ENCODE measurements at regions not wholly inside any gene's neighbourhood (a gene's known extent, or its start where the extent isn't known, plus 50 kb on each side); places are given as distances from the start of the nearest gene placed in this dataset.

- ChIA-PET CTCF (no interaction called here), POLR2A (no interaction called here)
- no peak for DNase-seq (ENCODE audit: low read depth, low spot score)
- intact Hi-C loops (cut with micrococcal nuclease; ENCODE audit: unreplicated experiment) (loop anchor here (10.0 kb wide), 2 partner anchors 362 to 492 kb away; partner anchors contain the start of gene HIVEP1), in situ Hi-C loops (cut with HindIII; ENCODE audit: low pct_unique_long_range_greater_than_20kb, low sequenced_read_pairs) (no loop called here)
- H3K27me3 ChIP-seq (ENCODE audit: control insufficient read depth, insufficient read depth, low read length): no peaks in the 10 kb centered on the region
- H3K9me3 ChIP-seq (ENCODE audit: control insufficient read depth, insufficient read depth, low read depth, low read length): no peaks in the 10 kb centered on the region
- BruUV-seq (replicated peaks): no TSS peak
- H3K4me3 ChIP-seq (ENCODE audit: low read depth in 2 of 2, low read length in 2 of 2): no peak overlapping the region
- TF ChIP-seq POLR2AphosphoS5 (IDR thresholded peaks at IDR 0.05; ENCODE audit: low read depth, low read length) (no peak), REST (IDR thresholded peaks at IDR 0.05; ENCODE audit: insufficient read depth in 1 of 2, low read depth in 2 of 2, low read length in 1 of 2) (no peak), SIN3A (IDR thresholded peaks at IDR 0.05; ENCODE audit: borderline replicate concordance, insufficient read depth, low read depth, low read length) (no peak), CTCF (IDR thresholded peaks at IDR 0.05) (no peak), TCF7L2 (IDR thresholded peaks at IDR 0.05; ENCODE audit: low read depth, low read length) (no peak)
- H3K36me3 ChIP-seq (ENCODE audit: control insufficient read depth, insufficient read depth, low read length): no peaks in the 10 kb centered on the region
- no peak for ATAC-seq
- H3K4me1 ChIP-seq (ENCODE audit: control insufficient read depth, insufficient read depth, low read length): no peaks in the 10 kb centered on the region
- H3K27ac ChIP-seq (ENCODE audit: low read length): no peak overlapping the region
Measured at GRCh38 chr6:11653028-11653583, 115.6 kb downstream of the TMEM170B start.

GRCh38 chr6:11654876-11655275 lies 117.3 kb downstream of the TMEM170B start:
- in situ Hi-C loops (cut with HindIII; ENCODE audit: low pct_unique_long_range_greater_than_20kb, low sequenced_read_pairs) (no loop called here), intact Hi-C loops (cut with micrococcal nuclease; ENCODE audit: unreplicated experiment) (loop anchor here (1.0 to 10.0 kb wide), 4 partner anchors 360 to 952 kb away; partner anchors contain the start of gene HIVEP1)
- no peaks in the 10 kb centered on the region for H3K36me3 ChIP-seq (ENCODE audit: control insufficient read depth, insufficient read depth, low read length)
- CTCF ChIA-PET: interaction anchor here (0.6 to 1.0 kb wide), 2 partner anchors 12 to 579 kb away, joined by 3 read pairs; no protein-coding TSS in a partner anchor
- no peak overlapping the region for H3K4me3 ChIP-seq (ENCODE audit: low read depth in 2 of 2, low read length in 2 of 2)
- H3K27me3 ChIP-seq (ENCODE audit: control insufficient read depth, insufficient read depth, low read length): no peaks in the 10 kb centered on the region
- H3K9me3 ChIP-seq (ENCODE audit: control insufficient read depth, insufficient read depth, low read depth, low read length): no peaks in the 10 kb centered on the region
- BruUV-seq (replicated peaks): no TSS peak
- no peak overlapping the region for H3K27ac ChIP-seq (ENCODE audit: low read length)
- H3K4me1 ChIP-seq (ENCODE audit: control insufficient read depth, insufficient read depth, low read length): no peaks in the 10 kb centered on the region
- POLR2A ChIA-PET: interaction anchor here (1.0 kb wide), 1 partner anchor 10 kb away, joined by 3 read pairs; no protein-coding TSS in a partner anchor
- DNase-seq (ENCODE audit: low read depth, low spot score) (no peak), ATAC-seq (no peak)
- no peak for TF ChIP-seq POLR2AphosphoS5 (IDR thresholded peaks at IDR 0.05; ENCODE audit: low read depth, low read length)
- no peak for TF ChIP-seq CTCF (IDR thresholded peaks at IDR 0.05)
- no peak for TF ChIP-seq SIN3A (IDR thresholded peaks at IDR 0.05; ENCODE audit: borderline replicate concordance, insufficient read depth, low read depth, low read length)
- no peak for TF ChIP-seq REST (IDR thresholded peaks at IDR 0.05; ENCODE audit: insufficient read depth in 1 of 2, low read depth in 2 of 2, low read length in 1 of 2)
- no peak for TF ChIP-seq TCF7L2 (IDR thresholded peaks at IDR 0.05; ENCODE audit: low read depth, low read length)
